ENCODE measurements at regions not wholly inside any gene's neighbourhood (a gene's known extent, or its start where the extent isn't known, plus 50 kb on each side); places are given as distances from the start of the nearest gene placed in this dataset.
"Not testable (repeated sequence)": the region's sequence is repeated elsewhere in the genome, so short reads cannot be mapped to it uniquely, and the experiment has no call there.

DNA sequence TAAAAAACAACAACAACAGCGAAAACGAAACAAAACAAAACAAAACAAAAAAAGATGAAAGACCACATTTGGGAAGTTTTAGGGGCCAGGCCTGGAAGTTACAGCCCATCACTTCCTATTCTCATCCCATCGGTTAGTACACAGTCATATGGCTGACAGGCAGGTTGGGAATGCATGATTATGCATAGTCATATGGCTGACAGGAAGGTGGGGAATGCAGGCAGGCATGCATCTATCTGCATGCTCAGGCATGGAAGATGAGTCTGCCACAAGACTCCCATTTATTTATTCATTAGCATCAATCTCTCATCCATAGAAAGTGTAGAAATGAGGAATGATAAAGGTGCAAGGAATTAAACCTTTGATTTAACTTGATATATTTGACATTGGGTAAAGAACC lies 325.3 kb upstream of the MEX3C start:
- DNase-seq = no peak

DNA sequence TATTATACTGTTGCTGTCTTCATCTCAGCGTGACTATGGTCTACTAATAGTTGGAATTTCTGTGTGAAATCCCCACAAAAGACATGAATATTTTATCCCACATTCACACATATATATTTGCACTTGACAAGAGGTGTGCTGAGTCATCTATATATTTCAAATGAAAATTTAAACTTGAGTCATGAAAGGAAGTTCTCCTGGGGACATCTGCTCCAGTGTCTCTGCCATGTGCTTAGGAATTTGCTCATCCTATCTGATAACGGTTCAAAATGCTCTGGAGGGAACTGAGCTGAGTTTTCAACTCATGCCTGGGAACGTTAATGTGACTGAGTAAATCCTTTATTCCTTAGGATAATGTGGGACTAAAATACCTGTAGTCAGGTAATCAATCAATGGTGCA lies 326.2 kb upstream of the MEX3C start:
- DNase-seq = no peak

DNA sequence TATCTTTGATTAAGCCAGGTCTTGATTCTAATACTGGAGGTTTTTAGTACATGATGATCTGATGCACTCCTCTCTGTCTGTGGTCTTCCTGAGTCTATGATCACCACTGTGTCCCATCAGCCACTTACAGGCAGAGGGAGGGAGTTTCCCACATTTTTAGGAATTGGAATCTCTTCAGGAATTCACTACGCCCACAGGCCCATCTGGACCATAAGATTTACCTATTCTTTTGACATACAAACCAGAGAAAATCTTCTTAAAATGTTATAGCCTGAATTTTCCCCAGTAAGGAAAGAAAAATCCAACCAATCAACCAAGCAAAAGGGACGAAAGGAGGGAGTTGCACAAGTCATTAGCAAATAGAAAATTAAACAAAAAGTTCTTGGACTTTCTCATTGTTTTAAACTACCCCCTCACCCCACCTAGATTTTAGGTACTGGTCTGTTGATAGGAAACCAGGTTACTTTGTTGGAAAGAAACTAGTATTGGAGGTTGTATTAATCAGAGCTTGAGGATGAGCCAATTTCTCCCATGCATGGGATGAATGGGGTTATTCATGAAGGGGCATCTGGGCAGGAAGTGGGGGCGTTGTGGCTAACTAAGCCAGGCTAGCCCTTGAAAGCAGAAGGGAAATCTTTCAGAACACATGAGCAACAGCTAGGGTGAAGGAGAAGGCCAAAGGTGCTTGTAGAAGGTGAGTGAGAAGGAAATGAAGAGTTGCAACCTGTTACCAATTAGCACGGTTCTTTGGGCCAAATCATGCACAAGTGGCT lies 328.2 kb upstream of the MEX3C start:
- no peak for DNase-seq

DNA sequence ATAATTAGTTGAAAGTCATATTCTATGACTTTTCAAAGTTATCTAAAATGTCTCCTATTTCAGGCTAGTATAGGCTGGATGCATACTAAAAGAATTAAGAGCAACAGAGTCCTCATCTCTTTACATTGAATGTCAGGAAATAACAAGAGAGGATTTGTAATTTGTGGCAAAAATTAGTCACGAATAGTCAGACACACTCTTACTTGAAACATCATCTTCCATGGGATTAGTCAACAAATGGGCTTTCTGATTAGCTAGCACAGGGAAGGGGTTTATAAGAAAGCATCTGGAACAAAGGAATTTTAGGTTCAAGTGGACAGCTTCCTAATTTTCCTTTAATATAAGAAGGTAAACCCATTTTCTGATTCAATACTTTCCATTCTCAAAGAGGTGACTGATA lies 330.3 kb upstream of the MEX3C start:
- no peak for DNase-seq

DNA sequence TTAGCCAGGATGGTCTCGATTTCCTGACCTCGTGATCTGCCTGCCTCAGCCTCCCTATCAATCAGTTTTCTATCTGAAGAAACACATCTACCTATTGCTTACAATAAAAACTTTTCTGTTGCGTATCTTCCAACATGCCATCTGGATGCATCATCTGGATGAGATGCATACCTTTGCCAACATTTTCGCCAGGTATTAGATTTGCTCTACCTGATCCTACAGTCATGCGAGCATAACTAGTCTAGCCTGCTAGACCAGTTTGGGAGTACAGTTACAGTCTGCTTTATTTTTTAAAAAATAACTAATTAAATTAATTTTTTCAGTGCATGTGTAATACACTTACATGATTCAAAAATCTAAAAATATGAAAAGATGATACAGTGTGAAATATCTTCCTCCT lies 334.0 kb upstream of the MEX3C start:
- no peak for DNase-seq

DNA sequence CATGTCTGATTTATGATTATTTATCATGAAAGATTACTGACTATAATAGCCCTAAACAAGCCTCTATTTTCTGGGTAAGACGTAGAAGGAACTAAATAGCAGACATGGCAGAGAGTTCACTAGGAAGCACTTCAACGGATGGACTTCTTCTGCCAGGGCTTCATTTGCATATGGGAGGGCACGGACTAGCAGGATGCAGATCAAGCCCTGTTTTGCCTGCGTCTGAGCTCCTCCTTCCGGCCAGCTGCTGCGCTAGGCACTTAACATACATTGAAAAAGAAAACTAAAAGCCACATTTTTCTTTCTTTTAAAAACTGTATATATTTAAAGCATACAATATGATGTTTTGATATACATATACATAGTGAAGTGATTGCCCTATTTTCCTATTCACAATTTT lies 340.0 kb upstream of the MEX3C start:
- no peak for DNase-seq

DNA sequence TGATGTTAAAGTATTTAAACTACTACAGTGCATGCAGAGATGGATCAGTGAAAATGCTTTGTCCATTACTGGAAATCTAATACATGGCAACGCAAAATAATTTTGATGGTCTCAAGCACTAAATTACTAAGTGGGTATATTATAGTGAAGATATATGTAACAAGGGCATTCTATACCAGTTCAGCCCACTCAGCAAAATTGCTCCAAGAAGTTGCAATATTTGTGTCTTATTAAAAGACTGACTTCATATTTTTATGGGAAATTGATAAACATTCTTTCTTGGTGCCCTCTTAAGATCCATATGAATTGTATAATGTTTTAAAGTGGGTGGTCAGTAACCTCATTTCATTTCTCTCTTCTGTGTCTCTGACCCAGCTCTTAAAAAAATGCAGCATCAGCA lies 343.1 kb upstream of the MEX3C start:
- DNase-seq = no peak

DNA sequence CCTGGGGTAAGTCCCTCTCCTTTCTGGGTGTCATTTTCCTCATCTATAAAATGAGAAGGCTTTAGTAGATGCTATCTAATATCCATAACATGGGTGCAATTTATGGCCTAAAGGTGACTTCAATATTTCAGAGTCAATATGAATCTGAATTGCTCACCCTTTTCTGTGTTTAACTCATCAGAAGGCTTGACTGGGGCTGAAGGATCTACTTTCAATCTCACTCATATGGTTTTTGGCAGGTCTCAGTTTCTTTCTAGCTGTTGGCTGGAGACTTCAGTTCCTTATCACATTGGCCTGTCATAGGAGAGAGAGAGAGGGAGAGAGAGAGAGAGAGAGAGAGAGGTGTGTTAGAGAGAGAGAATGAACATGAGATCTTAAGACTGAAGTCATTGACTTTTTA lies 343.7 kb upstream of the MEX3C start:
- no peak for DNase-seq

DNA sequence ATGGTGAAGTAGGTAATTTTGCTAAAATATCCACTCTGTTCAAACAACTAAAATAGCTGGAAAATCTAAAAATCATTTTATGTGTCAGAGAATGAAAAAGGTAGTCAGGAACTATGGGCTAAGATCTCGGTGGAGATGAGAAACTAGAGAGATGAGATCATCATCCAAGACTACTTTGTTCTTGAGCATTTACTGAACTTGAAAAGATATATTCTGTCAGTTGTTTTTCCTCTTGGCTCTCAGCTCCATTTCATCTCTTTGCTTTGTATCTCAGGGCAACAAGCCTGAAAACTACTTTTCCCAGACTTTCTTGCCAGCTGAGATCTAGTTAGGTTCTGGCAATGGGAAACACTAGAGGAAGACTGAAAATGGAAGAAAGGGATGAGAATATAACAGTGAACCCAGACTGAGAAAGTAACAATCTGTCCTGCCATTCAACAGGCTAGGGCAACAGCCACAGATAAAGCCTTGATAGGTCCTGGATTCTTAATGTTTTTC lies 346.2 kb upstream of the MEX3C start:
- DNase-seq = no peak

DNA sequence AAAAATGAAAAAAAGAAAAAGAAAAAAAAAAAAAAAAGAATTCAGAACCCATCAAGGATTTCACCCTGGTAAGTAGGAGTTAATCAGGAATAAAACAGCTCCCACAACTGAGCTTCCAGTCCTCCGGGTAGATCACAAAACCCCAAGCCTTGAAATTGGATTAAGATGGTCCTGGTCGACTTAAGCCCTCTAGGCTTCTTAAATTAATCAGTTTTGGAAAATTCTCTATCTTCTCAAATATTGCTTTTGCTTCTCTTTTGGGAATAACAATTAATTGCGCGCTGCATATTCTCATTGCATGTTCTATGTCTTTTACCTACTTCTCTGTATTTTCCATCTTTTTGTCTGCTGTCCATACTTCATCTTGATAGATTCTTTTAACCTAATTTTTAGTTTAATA lies 348.0 kb upstream of the MEX3C start:
- DNase-seq = no peak

DNA sequence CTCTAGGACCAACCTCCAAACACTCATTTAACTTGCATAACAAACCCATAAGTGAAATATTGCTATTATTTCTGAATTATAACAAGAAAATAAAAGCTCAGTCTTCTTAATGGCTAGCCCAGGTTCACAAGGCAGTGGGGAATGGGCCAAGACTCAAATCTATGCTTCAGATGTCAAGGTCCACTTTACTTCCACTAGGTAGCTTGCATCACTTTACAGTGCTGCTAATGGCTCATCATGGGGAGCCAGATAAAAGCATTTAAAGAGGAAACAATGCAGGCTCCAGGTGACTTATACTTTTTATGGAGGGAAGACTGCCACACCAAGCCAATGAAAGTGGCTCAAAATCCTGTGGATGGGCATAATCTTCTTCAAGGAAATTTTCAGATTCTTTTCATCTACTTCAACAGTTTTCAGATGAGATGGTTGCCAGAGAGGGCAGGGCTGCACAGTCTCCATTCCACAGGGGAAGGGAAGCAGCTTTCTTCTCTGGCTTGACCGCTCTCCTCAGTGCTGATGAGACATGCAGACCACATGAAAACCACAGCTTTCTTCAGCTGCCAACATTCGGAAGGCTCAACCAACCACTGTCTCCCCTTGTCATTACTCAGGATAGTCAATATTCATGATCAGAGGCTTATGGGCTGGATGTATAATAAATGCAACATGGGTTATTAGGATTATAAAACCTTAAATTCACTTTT lies 361.9 kb upstream of the MEX3C start:
- no peak for DNase-seq

DNA sequence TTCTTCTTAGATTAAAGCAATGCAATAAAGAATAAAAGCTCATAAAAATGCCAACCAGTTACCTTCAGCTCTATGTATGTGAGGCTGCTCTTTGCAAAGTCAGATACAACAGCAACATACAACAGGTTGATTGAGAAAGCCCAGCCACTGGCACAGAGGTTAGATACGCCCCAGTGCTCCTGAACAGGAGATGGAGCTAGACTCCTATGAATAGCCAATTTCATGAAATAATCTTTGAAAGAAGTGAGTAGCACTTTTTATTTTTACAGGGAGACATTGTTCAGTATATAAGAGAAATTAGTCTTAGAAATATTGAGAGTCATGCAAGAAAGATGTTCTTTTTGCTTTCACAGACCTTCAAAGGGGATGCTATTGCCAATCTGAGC lies 362.4 kb upstream of the MEX3C start:
- DNase-seq = no peak

DNA sequence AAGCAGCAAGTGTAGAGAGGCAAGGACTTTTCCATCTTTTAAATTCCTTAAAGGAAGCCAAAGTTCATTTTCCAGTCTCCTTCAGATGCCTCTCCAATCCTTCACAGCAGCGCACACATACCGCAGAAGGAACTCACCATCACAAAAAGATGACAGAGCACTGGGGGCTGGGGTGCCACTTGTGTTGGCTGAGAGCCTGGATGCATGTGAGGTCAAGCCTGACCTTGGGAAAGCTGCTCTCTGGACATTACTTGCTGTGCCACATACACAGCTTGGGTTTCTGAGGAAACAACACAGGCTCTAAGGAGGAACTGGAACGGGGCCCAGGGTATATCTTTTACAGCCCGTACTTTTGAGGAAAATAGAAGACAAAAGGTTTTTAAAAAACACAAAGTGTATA lies 364.3 kb upstream of the MEX3C start:
- no peak for DNase-seq

DNA sequence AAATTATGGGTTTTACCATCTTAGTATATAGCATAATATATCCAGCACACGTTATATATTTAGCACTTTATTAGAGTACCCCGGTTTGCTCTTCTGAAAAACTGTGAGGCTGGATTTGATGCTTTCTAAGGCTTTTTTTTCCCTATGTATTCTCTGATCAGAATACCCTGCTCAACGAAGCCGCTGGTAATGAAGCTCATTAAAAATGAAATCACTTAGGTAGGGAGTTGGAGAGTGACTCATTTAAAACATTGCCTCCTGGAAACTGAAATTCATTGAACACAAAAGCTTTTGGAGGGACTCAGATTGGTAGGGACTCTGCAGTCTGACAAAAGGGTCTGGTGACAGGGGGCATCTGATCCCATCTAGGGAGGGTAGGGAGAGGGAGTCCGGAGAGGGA lies 365.4 kb upstream of the MEX3C start:
- no peak for DNase-seq

DNA sequence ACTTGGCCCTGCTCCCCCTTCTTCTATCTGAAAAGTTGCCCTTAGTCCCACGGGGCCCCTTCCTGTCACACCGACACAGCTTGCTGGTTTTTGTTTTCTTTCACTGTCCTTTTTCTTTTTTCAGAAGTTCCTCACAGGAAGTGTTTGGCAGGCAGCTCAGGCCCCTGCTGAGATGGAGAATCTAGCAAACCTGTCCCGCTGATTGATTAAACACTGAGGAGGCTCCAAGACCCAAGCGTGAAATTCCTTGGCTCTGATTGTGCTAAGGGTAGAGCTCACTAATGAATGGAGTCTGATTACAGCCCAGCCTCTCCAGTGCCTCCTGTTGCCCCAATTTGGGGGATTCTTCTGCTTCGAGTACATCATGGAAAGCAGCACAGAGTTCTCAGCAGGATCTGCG lies 365.9 kb upstream of the MEX3C start:
- no peak for DNase-seq

DNA sequence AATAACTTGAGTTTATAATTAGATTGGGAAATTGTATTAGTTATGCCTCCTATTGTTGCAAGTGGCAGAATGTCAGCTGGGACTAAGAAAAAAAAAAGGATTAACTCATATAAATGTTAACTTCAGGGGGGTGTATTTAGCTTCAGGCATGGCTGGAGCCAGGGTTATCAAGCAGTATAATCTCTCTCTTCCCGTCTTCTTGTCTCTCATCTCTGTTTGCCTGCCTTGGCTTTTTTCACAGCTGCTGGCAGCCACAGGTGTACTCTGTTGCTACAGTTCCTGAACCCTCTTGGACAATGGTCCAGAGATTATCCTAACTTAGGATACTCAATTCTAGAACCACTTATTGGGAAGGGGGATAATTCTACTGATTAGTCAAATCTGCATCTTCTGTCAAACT lies 370.7 kb upstream of the MEX3C start:
- no peak for DNase-seq

DNA sequence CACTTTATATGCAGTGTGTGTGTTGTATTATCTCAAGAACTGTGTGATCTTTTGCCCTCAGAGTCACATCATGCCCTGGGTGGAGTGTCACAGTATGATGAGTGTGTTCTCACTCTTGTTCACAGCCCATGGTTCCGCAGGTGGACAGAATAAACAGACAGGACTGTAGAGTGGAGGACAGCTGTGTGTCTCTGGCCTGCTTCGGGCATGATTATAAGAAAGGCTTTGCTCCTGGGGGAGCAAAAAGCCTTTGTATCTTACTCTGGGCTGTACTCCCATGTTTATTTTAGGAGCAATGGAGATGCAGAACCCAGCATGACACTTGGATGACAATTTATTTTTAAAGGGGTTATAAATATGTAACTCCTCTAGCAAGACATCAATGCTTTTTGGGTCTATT lies 371.7 kb upstream of the MEX3C start:
- DNase-seq = no peak

DNA sequence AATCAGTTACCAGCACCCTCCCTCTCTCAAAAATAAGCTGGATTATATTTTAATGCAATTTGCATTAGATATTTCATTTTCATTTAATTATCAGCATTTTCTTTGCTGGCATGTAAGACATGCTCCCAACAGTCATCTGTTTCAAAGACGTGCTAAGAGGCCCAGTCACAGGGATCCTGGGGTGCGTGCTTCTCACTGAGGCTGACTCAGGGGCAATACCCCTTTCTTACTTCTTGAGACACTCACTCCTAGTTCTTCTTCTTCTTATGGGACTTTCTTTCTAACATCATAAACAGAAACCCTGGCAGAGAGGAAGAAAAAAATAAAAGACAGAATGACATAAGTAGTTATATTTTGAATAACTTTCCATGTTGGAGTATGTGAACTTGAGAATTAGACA lies 372.1 kb upstream of the MEX3C start:
- DNase-seq = no peak

DNA sequence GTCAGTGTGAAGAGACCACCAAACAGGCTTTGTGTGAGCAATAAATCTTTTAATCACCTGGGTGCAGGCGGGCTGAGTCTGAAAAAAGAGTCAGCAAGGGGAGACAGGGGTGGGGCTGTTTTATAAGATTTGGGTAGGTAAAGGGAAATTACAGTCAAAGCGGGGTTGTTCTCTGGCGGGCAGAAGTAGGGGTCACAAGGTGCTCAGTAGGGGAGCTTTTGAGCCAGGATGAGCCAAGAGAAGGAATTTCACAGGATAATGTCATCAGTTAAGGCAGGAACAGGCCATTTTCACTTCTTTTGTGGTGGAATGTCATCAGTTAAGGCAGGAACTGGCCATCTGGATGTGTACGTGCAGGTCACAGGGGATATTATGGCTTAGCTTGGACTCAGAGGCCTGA lies 372.6 kb upstream of the MEX3C start:
- DNase-seq = not testable (repeated sequence)

DNA sequence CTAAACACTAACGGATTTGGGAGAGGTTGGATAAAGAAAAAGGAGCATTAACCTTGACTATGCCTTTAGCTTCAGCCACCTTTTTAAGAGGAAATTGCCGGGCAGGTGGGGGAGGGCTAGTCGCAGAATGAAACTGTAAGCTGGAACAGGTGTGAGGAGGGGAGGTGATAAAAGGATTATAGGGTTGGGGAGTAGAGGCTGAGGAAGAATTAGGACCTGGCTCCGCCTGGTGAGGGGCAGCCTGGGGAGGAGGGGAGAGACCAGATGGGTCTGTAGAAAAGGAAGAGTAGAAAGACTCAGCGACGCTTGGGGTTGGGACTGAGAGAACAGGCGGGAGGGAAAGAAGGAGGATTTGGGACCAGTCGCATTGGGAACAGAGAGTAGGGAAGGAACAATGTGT lies 376.4 kb upstream of the MEX3C start:
- not testable (repeated sequence) for DNase-seq

DNA sequence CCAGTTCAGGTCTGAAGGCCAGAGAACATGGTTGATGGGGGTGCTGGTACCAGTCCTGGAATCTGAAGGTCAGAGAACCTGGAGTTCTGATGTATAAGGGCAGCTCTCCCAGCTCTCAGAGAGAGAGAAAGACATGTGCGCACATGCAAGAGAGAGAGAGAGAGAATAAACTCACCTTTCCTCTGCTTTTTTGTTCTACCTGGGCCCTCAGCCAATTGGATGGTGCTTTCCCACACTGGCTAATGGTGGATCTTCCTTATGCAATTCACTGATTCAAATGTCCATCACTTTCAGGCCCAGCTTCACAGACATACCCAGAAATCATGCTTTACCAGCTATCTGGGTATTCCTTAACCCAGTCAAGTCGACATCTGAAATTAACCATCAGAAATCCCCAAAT lies 377.7 kb upstream of the MEX3C start:
- DNase-seq = no peak

DNA sequence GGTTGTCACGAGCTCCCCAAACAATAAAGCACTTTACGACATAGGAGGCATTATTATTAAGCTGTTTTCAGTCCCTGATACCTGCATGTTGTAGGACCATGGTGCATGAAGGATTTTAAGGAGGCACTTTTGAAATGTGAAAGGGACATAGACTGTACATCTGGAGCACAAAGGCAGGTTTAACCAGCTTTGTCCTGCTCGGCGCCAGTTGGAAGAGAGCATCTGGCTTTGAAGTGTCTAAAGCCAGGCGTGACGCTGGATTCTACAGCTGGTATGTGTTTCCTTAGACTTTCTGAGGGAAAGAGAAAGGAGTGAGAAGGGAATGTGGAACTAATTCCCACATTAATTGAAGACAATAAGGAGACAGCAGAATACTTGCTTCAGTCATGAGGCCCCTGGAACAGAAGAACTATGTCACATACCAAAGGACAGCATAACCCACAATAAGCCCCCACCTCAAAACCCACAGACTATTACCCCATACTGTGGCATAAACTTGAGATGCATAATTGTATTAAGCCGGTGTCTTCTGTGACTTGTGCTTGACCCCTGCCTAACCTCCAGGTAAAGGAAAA lies 381.0 kb upstream of the MEX3C start:
- no peak for DNase-seq

DNA sequence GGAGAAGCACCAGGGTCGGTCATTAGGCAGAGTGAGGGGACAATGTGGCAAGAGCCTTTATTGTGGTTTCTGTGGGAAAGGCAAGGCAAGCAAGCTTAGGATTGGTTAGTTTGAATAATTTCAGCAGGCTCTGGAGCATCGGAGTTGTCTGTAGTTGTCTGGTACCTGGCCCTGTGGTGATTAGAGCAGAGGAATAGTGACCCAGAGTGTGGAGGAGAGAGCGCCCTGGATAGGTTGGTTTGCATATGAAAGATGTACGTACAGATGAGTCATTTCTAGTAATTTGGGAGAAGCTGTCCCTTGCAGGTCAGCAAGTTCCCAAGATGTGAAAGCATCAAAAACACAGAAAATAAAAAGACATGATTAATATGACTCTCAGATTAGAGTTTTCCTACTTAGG lies 383.1 kb upstream of the MEX3C start:
- no peak for DNase-seq

DNA sequence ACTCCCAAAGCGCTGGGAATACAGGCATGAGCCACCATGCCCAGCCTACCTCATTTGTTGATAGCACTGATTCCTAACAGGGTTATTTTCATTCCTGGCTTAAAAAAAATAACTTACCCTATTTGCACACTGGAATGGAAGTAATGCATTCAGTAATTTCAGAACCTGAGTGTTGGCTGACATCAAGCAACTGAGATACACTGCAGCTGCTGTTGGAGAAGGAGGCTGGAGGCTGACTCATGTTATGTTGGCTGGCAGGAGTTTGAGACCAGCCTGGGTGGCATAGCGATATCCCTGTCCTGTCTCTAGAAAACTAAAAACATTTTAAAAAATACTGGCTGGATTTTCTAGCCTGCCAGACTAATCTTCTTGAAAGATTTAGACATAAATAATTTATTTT lies 385.1 kb upstream of the MEX3C start:
- no peak for DNase-seq
